Kidney (tissue), 13 donors: ENCODE measurements at regions not wholly inside any gene's neighbourhood (a gene's known extent, or its start where the extent isn't known, plus 50 kb on each side); places are given as distances from the start of the nearest gene placed in this dataset.

Source experiments
- DNase-seq, 5 donors: peaks; one replicate each; pipeline ENCODE4 v3.0.0-alpha.2; 2013 to 2020
- FAIRE-seq: peaks from 2 replicates; lab custom pipeline; 2012; peaks lifted over from hg19 to GRCh38; lab: Jason Lieb, UNC
- H3K27ac ChIP-seq, 2 donors: one replicate each; pipeline ENCODE4 v1.7.0; 2013; ENCODE audit warnings: low read depth in 2 of 2, low read length in 2 of 2, inconsistent platforms in 1 of 2
- H3K27me3 ChIP-seq: one replicate; pipeline ENCODE4 v1.7.1; 2013; ENCODE audit warnings: low read length, inconsistent platforms; ENCODE audit not compliant: control insufficient read depth, insufficient read depth
- H3K36me3 ChIP-seq, 3 donors: one replicate each; pipeline versions ENCODE4 v1.7.0 to v1.7.1; 2013; ENCODE audit warnings: low read length in 3 of 3, control low read depth in 1 of 3, inconsistent platforms in 1 of 3; ENCODE audit not compliant: insufficient read depth in 3 of 3, control insufficient read depth in 2 of 3
- H3K4me1 ChIP-seq, 3 donors: one replicate each; pipeline versions ENCODE4 v1.7.0 to v1.7.1; 2013; ENCODE audit warnings: low read length in 3 of 3, inconsistent platforms in 1 of 3, low read depth in 1 of 3; ENCODE audit not compliant: control insufficient read depth in 2 of 3, insufficient read depth in 2 of 3
- H3K4me3 ChIP-seq, 3 donors: one replicate each; pipeline versions ENCODE4 v1.7.0 to v1.8.1; 2013; ENCODE audit warnings: low read length in 3 of 3, control low read depth in 1 of 3, inconsistent platforms in 1 of 3
- H3K9ac ChIP-seq, 3 donors: one replicate each; pipeline versions ENCODE4 v1.7.0 to v1.7.1; 2013; ENCODE audit warnings: low read length in 3 of 3, control low read depth in 1 of 3, inconsistent platforms in 1 of 3
- H3K9me3 ChIP-seq, 3 donors: one replicate each; pipeline versions ENCODE4 v1.7.0 to v1.7.1; 2013; ENCODE audit warnings: low read length in 3 of 3, control low read depth in 1 of 3, inconsistent platforms in 1 of 3; ENCODE audit not compliant: control insufficient read depth in 2 of 3, insufficient read depth in 1 of 3
- CTCF ChIP-seq: IDR thresholded peaks from 3 replicates; pipeline ENCODE4 v1.5.1; 2012; ENCODE audit warnings: mild to moderate bottlenecking, moderate library complexity, borderline replicate concordance; ENCODE audit not compliant: insufficient read depth; ENCODE audit errors: extremely low read depth
- intact Hi-C: fragments of 100-400 bp; cut with DNase I; formaldehyde crosslinking; loops from one replicate; pipeline ENCODE4 v1.11.1; 2022
- donor health status: control.
- donor health status: control.
- donor health status: control.
- donor health status: control.
- donor health status: control.
- donor health status: DM: yes; HTN: yes; CAD: no.
- donor health status: Normal renal cell carcinoma (clear cell type).

GRCh38 chr3:28634019-28634418 is 285.4 kb upstream of the AZI2 start:
- H3K4me3 ChIP-seq, result no peak overlapping the region
- no peaks in the 10 kb centered on the region for H3K9me3 ChIP-seq
- no peaks in the 10 kb centered on the region for H3K4me1 ChIP-seq
- no peak overlapping the region for H3K27ac ChIP-seq
- no peak for FAIRE-seq
- intact Hi-C loops, result no loop called here
- no peaks in the 10 kb centered on the region for H3K36me3 ChIP-seq
- H3K27me3 ChIP-seq, result no peaks in the 10 kb centered on the region
- TF ChIP-seq CTCF, result no peak
- H3K9ac ChIP-seq, result no peak overlapping the region
- DNase-seq, result no peak

GRCh38 chr3:28637742-28638141 is 289.1 kb upstream of the AZI2 start:
- FAIRE-seq, result no peak
- H3K9ac ChIP-seq, result no peak overlapping the region
- intact Hi-C loops, result no loop called here

DNA sequence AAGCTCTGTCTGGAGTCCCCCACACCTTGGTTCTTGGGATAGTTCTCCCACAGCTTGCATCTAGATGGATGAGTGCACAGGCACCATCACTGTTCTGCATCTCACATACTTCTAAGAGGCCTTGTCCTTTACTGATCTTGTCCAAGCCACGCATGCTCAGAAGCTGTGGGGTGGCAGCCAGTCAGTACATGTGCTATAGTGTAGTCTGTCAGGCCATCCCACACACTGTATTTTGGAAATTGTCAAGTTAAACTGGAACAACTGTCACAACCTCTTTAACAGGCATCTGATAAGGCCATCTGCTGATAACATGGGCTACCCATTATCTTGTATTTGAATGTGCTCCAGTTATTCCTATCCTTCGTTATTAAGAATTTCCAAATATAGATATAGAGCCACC is 296.5 kb upstream of the AZI2 start:
- Histone ChIP-seq H3K27me3 (no peaks in the 10 kb centered on the region), H3K36me3 (no peaks in the 10 kb centered on the region), H3K4me1 (no peaks in the 10 kb centered on the region), H3K9ac (no peak overlapping the region), H3K27ac (no peak overlapping the region), H3K4me3 (no peak overlapping the region), H3K9me3 (no peaks in the 10 kb centered on the region)
- DNase-seq, result no peak
- no peak for TF ChIP-seq CTCF
- no peak for FAIRE-seq
- intact Hi-C loops, result no loop called here

More at GRCh38 chr3:28637742-28638141, 289.1 kb upstream of the AZI2 start:
- TF ChIP-seq CTCF, result no peak
- no peak for DNase-seq
- H3K27ac ChIP-seq, result no peak overlapping the region
- no peaks in the 10 kb centered on the region for H3K27me3 ChIP-seq
- H3K36me3 ChIP-seq, result no peaks in the 10 kb centered on the region
- H3K4me3 ChIP-seq, result no peak overlapping the region
- H3K4me1 ChIP-seq, result no peaks in the 10 kb centered on the region
- H3K9me3 ChIP-seq, result no peaks in the 10 kb centered on the region

DNA sequence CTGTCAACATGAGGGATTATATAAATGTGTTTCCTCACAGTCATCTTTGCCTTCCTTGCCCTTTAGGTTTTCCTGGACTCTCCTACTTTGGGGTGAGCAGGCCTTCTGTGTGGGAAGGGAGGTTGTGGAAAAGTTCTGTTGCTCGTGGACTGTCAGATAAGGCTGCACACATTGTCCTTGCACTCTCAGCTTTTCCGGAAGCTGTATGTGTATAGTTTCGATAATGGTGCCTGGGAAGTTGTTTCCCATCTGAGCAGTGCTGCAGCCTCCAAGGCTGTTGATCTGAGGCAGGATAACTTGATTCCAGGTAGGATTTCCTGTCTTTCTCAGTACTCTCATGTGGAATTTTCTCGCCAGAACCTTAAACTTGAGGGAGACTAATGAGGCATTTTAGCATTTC is 297.8 kb upstream of the AZI2 start:
- DNase-seq, result no peak
- no peak for TF ChIP-seq CTCF
- H3K36me3 ChIP-seq, result no peaks in the 10 kb centered on the region
- intact Hi-C loops, result no loop called here
- H3K9ac ChIP-seq, result no peak overlapping the region
- H3K4me3 ChIP-seq, result no peak overlapping the region
- H3K27ac ChIP-seq, result no peak overlapping the region
- H3K9me3 ChIP-seq, result no peaks in the 10 kb centered on the region
- no peaks in the 10 kb centered on the region for H3K27me3 ChIP-seq
- no peaks in the 10 kb centered on the region for H3K4me1 ChIP-seq
- no peak for FAIRE-seq
